ENCODE measurements at regions not wholly inside any gene's neighbourhood (a gene's known extent, or its start where the extent isn't known, plus 50 kb on each side); places are given as distances from the start of the nearest gene placed in this dataset.

GRCh38 chr2:104088745-104089144 is 765.2 kb upstream of the POU3F3 start:
- no peak overlapping the region for H3K4me3 ChIP-seq
- H3K27me3 ChIP-seq, result no peaks in the 10 kb centered on the region
- DNase-seq (no peak), ATAC-seq (no peak)
- 92 to 93% methylated on average over 5 of the region's 5 CpGs for WGBS, 2 donors
- no peak overlapping the region for H3K27ac ChIP-seq
- H3K9me3 ChIP-seq, result peaks cover 0 to 7% (median 0%) of the 10 kb centered on the region in 11 donors
- intact Hi-C loops (cut with DNase I), result no loop called here
- H3K4me1 ChIP-seq, result no peaks in the 10 kb centered on the region
- no peaks in the 10 kb centered on the region for H3K36me3 ChIP-seq
- TF ChIP-seq CTCF (IDR thresholded peaks at IDR 0.05), result no peak

- no peak overlapping the region for H3K4me3 ChIP-seq
- peaks cover 0 to 10% (median 0%) of the 10 kb centered on the region in 11 donors for H3K9me3 ChIP-seq
- DNase-seq (no peak), ATAC-seq (no peak)
- intact Hi-C loops (cut with DNase I), result no loop called here
- WGBS, 2 donors, result 87 to 88% methylated on average over 6 of the region's 6 CpGs
- H3K27ac ChIP-seq, result no peak overlapping the region
- H3K4me1 ChIP-seq, result no peaks in the 10 kb centered on the region
- no peaks in the 10 kb centered on the region for H3K27me3 ChIP-seq
- no peaks in the 10 kb centered on the region for H3K36me3 ChIP-seq
- TF ChIP-seq CTCF (IDR thresholded peaks at IDR 0.05), result no peak
These were observed 763.5 kb upstream of the POU3F3 start for GRCh38 chr2:104090407-104090806.

- no peak for ATAC-seq
- no peak for DNase-seq
- H3K27me3 ChIP-seq, result no peaks in the 10 kb centered on the region
- H3K9me3 ChIP-seq, result peaks cover 0 to 10% (median 0%) of the 10 kb centered on the region in 11 donors
- TF ChIP-seq CTCF (IDR thresholded peaks at IDR 0.05), result no peak
- no peak overlapping the region for H3K27ac ChIP-seq
- intact Hi-C loops (cut with DNase I), result no loop called here
- no peak overlapping the region for H3K4me3 ChIP-seq
- no peaks in the 10 kb centered on the region for H3K4me1 ChIP-seq
- H3K36me3 ChIP-seq, result no peaks in the 10 kb centered on the region
These were observed 762.0 kb upstream of the POU3F3 start for GRCh38 chr2:104091894-104092293.

GRCh38 chr2:104092886-104093285 is 761.0 kb upstream of the POU3F3 start:
- intact Hi-C loops (cut with DNase I), result no loop called here
- DNase-seq, result no peak
- TF ChIP-seq CTCF (IDR thresholded peaks at IDR 0.05), result no peak
- Histone ChIP-seq H3K4me3 (no peak overlapping the region), H3K4me1 (no peaks in the 10 kb centered on the region), H3K9me3 (peaks cover 0 to 10% (median 0%) of the 10 kb centered on the region in 11 donors), H3K36me3 (no peaks in the 10 kb centered on the region), H3K27ac (no peak overlapping the region), H3K27me3 (no peaks in the 10 kb centered on the region)
- WGBS, 2 donors, result 85 to 90% methylated on average over 6 of the region's 6 CpGs
- ATAC-seq, result no peak

- no peak for TF ChIP-seq CTCF (IDR thresholded peaks at IDR 0.05)
- intact Hi-C loops (cut with DNase I), result no loop called here
- Histone ChIP-seq H3K9me3 (peaks cover 0 to 5% (median 0%) of the 10 kb centered on the region in 11 donors), H3K36me3 (no peaks in the 10 kb centered on the region), H3K4me3 (no peak overlapping the region), H3K27me3 (no peaks in the 10 kb centered on the region), H3K27ac (no peak overlapping the region), H3K4me1 (no peaks in the 10 kb centered on the region)
- no peak for ATAC-seq
- DNase-seq, result no peak
- WGBS, 2 donors, result 70 to 72% methylated on average over 3 of the region's 3 CpGs
These were observed 751.3 kb upstream of the POU3F3 start for GRCh38 chr2:104102615-104103014.

Data from heart right ventricle (tissue), 16 donors.